ENCODE measurements at regions not wholly inside any gene's neighbourhood (a gene's known extent, or its start where the extent isn't known, plus 50 kb on each side); places are given as distances from the start of the nearest gene placed in this dataset.

GRCh38 chr3:106059953-106060517, 191.2 kb upstream of the CBLB start:
- H2AFZ ChIP-seq (ENCODE audit: low read length), result no peak overlapping the region
- H3K27me3 ChIP-seq (ENCODE audit: insufficient read depth, low read length, poor library complexity, severe bottlenecking), result no peaks in the 10 kb centered on the region
- H3K4me2 ChIP-seq (ENCODE audit: low read depth, low read length, poor library complexity, severe bottlenecking), result peak overlapping the region; percentile 14
- H4K20me1 ChIP-seq (ENCODE audit: insufficient read depth, low read length, poor library complexity, severe bottlenecking), result no peaks in the 10 kb centered on the region
- H3K9me3 ChIP-seq (ENCODE audit: insufficient read depth, low read depth, low read length), result no peaks in the 10 kb centered on the region
- no peaks in the 10 kb centered on the region for H3K36me3 ChIP-seq (ENCODE audit: insufficient read depth, low read length)
- no peak overlapping the region for H3K4me3 ChIP-seq (ENCODE audit: low read length, poor library complexity, severe bottlenecking)
- TF ChIP-seq CTCF (conservative IDR thresholded peaks at IDR 0.05; ENCODE audit: low read length) (no peak), EZH2phosphoT487 (IDR thresholded peaks at IDR 0.05; ENCODE audit: borderline replicate concordance) (no peak)
- no peaks in the 10 kb centered on the region for H3K9me2 ChIP-seq (replicated peaks; ENCODE audit: low read depth, low read length)
- no peak overlapping the region for H3K9ac ChIP-seq (ENCODE audit: low read depth, low read length, poor library complexity, severe bottlenecking)
- H3F3A ChIP-seq (ENCODE audit: low read depth), result no peaks in the 10 kb centered on the region
- peaks cover 9% of the 10 kb centered on the region for H3K4me1 ChIP-seq (ENCODE audit: insufficient read depth, low read length, poor library complexity, severe bottlenecking)
- no peaks in the 10 kb centered on the region for H3K79me2 ChIP-seq (ENCODE audit: insufficient read depth, low read length)

- Histone ChIP-seq H3K27me3 (ENCODE audit: insufficient read depth, low read length, poor library complexity, severe bottlenecking) (no peaks in the 10 kb centered on the region), H3K9me3 (ENCODE audit: insufficient read depth, low read depth, low read length) (no peaks in the 10 kb centered on the region), H3K9ac (ENCODE audit: low read depth, low read length, poor library complexity, severe bottlenecking) (no peak overlapping the region), H3F3A (ENCODE audit: low read depth) (no peaks in the 10 kb centered on the region), H3K36me3 (ENCODE audit: insufficient read depth, low read length) (no peaks in the 10 kb centered on the region), H3K9me2 (replicated peaks; ENCODE audit: low read depth, low read length) (no peaks in the 10 kb centered on the region), H3K4me3 (ENCODE audit: low read length, poor library complexity, severe bottlenecking) (no peak overlapping the region), H2AFZ (ENCODE audit: low read length) (no peak overlapping the region), H4K20me1 (ENCODE audit: insufficient read depth, low read length, poor library complexity, severe bottlenecking) (no peaks in the 10 kb centered on the region), H3K4me1 (ENCODE audit: insufficient read depth, low read length, poor library complexity, severe bottlenecking) (peaks cover 9% of the 10 kb centered on the region), H3K79me2 (ENCODE audit: insufficient read depth, low read length) (no peaks in the 10 kb centered on the region), H3K4me2 (ENCODE audit: low read depth, low read length, poor library complexity, severe bottlenecking) (no peak overlapping the region)
- TF ChIP-seq CTCF (conservative IDR thresholded peaks at IDR 0.05; ENCODE audit: low read length), result no peak
These were observed 195.1 kb upstream of the CBLB start for GRCh38 chr3:106063909-106064308.

- Histone ChIP-seq H3K79me2 (ENCODE audit: insufficient read depth, low read length) (no peaks in the 10 kb centered on the region), H3K4me3 (ENCODE audit: low read length, poor library complexity, severe bottlenecking) (no peak overlapping the region), H3F3A (ENCODE audit: low read depth) (no peaks in the 10 kb centered on the region), H3K9me2 (replicated peaks; ENCODE audit: low read depth, low read length) (no peaks in the 10 kb centered on the region), H3K9ac (ENCODE audit: low read depth, low read length, poor library complexity, severe bottlenecking) (no peak overlapping the region), H2AFZ (ENCODE audit: low read length) (no peak overlapping the region), H3K4me2 (ENCODE audit: low read depth, low read length, poor library complexity, severe bottlenecking) (no peak overlapping the region), H4K20me1 (ENCODE audit: insufficient read depth, low read length, poor library complexity, severe bottlenecking) (no peaks in the 10 kb centered on the region), H3K9me3 (ENCODE audit: insufficient read depth, low read depth, low read length) (no peaks in the 10 kb centered on the region), H3K4me1 (ENCODE audit: insufficient read depth, low read length, poor library complexity, severe bottlenecking) (no peaks in the 10 kb centered on the region), H3K27me3 (ENCODE audit: insufficient read depth, low read length, poor library complexity, severe bottlenecking) (no peaks in the 10 kb centered on the region), H3K36me3 (ENCODE audit: insufficient read depth, low read length) (no peaks in the 10 kb centered on the region)
- no peak for TF ChIP-seq CTCF (conservative IDR thresholded peaks at IDR 0.05; ENCODE audit: low read length)
- no peak for TF ChIP-seq EZH2phosphoT487 (IDR thresholded peaks at IDR 0.05; ENCODE audit: borderline replicate concordance)
These were observed 197.0 kb upstream of the CBLB start for GRCh38 chr3:106065831-106066230.
